ENCODE measurements at regions not wholly inside any gene's neighbourhood (a gene's known extent, or its start where the extent isn't known, plus 50 kb on each side); places are given as distances from the start of the nearest gene placed in this dataset.

DNA sequence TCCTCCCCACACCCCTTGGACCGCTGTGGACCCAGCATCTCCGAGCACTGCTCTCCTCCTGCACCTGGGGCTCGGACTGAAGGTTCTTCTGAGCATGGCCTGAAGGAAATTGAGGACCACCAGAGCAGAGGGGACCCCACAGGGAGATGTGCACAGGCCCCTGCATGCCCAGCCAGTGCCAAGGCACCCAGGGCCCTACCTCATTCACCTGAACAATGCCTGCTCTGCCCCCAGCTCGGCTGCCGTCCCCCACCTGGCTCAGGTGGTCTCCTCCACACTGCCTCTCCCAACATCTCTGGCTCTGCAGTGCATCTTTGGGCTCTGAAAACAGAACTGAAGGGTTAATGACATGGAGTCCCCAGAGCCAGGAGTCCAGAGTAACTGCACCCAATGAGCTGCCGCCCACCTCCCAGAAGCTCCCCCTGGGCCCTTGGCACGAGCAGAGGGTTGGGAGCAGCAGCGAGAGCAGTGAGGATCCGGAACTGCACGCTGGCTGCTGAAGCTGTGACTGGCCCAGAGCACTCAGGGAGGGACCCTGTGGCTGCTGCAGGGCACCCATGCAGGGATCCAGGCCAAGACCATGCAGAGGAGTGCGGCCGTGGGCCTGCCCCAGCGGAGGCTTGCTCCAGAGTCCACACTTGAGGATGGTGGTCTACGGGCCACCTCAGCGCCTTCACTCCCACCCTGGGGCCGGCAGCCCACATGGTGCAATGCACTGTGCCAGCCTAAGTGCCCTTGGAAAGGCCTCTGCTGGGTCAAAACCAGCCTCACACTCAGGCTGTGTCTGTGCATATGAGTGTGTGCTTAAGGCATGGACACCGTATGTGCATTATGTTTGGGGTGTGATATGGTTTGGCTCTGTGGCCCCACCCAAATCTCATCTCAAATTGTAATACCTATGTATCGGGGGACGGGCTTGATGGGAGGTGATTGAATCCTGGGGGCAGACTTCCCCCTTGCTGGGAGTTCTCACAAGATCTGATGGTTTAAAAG is 686.1 kb downstream of the TBC1D22A start:
- no peak for DNase-seq

DNA sequence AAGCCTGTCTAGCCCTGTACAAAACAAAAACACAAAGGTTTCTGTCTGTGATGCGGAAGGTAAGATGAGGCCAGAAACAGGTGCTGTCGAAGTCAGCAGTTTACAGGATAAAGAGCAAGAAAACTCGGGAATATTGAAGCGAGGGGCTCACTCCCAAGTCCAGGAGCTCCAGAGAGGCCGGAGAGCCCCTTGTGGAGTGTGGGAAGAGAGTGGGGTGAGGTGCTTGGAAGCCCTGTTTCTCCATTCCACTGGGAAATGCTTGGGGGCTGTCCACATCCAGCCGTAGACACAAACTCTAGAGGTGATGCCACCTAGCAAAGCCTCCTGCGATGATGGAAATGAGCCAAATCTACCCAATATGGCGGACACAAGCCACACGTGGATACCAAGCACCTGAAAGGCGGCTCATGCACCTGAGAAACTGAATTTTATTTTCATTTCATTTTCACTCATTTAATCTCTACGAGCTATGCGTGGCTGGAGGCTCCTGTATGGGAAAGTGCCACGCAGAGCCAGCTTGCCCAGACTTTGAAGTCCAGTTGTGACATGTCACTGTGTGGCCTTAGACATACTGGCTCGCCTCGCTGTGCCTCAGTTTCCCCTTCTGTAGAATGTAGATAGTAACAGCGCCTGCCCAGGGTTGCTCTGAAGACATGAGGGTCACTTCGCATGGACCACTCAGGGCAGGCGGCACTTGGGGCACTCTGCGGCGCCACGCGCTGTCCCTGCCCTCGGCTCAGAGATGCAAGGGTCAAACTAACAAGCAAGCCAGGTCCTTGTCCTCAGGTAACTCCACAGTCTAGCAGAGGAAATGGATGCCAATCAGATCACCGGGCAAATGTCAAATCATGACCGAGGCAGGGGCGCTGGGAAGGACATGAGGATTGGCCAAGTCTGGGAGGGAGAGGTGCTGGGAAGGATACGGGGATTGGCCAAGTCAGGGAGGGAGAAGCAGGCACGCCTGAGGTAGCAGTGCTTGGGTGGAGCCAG is 684.7 kb downstream of the TBC1D22A start:
- no peak for DNase-seq

DNA sequence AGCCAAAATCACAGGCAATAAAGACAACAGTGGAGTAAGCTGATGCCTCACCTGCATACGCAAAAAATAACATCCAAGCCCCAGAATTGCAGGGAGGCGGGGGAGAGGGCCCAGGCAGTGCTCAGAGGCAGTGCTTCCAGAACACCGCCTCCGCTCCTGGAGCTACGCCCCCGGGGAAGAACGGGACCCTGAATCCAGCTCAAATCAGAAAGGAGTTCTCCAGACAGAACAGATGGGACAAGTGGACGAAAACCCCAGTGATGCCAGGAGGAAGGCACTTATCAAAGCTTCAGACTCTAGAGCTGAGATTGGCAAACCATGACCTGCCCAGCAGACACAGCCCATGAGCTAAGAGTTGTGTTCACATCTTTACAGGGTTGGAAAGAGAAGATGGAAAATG is 683.9 kb downstream of the TBC1D22A start:
- no peak for DNase-seq

DNA sequence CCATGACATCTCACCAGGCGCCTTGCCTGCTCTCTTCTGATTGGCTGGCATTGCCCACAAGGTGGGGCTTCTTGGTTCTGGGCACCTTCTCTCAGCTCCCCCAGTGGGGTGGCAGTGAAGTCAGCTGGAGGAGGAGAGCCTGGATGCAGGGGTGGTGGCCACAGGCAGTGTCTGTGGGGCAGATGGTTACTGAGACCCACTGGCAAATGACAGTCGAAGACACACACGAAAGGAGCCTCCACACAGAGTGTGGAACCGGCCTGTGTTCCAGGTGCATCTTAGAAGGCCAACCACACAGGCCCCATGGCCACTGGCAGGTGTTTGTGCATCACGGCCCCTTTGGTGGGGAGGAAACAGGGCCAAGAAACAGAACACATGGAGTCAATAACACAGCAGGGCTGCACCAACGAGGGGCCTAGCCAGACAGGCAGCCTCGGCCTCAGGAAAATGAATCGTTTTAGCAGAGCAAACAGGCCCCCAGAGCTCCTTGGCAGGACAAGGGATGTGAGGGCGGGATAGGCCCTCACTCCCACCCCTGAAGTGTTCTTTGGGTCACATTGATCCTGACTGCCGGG is 683.4 kb downstream of the TBC1D22A start:
- no peak for DNase-seq

DNA sequence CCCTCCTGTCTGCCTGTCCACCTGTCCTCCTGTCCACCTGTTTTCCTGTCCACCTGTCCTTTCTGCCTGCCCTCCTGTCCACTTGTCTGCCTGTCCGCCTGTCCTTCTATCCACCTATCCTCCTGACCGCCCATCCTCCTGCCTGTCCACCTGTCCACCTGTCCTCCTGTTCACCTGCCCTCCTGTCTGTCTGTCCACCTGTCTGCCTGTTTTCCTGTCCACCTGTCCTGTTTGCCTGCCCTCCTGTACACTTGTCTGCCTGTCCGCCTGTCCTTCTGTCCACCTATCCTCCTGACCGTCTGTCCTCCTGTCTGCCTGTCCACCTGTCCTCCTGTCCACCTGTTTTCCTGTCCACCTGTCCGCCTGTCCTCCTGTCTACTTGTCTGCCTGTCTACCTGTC is 682.8 kb downstream of the TBC1D22A start:
- no peak for DNase-seq

DNA sequence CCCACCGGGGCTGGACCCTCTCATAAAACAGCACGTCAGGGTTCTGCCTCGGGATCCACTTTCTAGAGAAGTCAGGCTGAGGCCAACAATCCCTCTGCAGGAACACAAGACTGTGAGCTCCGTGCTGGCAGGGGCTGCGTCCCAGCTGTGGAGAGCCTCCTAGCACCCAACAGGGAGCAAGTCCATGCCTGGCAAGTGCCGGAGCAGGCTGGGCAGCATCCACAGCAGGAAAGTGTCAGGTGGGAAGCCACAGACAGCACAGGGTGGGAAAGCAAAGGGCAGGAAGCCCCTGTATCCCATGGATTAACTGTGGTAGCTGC is 682.3 kb downstream of the TBC1D22A start:
- DNase-seq, result no peak

DNA sequence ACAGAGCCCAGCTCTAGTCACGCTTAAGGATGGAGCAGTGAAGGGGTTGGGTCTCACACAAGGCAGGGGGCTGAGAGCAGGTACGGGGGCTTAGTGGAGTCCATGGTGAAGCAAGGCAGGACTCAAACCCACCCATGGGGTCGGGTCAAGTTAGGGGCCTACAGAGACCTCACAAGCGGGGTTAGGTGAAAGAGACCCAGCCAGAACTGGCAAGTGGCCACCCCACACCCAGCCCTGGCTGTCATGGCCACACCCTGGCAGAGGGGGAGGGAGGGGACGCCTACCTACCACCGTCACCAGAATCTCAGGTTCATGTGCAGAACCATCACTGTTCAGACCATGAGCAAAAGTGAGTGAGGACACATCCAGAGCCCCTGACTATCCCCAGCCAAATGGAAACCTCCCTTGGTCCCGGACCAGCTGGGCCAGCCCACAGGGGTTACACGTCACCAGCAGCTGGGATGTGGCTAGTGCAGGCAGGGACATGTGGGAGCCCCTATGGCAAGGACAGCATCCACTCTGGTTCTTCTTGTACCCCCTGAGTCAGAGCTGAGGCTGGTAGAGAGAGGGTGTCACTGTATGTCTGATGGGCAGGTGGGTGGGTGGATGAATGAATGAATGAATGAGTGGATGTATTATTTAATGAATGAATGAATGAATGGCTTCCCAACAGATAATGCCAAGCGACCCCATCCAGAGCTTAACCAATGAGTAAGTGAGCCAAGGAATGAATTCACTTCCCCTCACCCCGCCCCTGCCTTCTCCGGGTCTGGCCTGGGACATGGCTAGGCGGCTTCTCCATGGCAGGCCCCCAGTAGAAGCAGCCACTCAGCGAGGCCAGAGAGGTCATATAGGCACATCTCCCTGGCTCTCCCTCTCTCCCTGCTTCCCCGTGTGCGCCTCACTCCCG is 681.6 kb downstream of the TBC1D22A start:
- DNase-seq, result no peak

DNA sequence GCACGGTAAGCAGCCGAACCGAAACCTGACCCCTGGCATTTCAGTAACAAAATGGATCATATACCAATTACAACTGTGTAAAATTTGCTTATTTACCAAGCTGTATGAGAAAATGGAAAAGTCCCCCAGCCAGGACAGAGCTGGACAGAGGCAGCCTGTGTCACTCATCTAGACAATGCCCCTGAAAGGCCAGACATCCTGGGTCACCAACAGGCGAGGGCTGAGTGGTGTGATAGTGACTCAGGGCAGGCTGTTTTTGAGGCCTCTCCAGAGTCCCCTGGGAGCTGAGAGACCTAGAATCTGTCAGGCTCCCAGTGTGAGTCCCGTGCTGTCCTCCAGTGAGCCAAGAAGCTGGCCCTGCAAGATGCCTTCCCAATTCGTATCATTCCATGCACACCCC is 680.4 kb downstream of the TBC1D22A start:
- DNase-seq, result no peak

DNA sequence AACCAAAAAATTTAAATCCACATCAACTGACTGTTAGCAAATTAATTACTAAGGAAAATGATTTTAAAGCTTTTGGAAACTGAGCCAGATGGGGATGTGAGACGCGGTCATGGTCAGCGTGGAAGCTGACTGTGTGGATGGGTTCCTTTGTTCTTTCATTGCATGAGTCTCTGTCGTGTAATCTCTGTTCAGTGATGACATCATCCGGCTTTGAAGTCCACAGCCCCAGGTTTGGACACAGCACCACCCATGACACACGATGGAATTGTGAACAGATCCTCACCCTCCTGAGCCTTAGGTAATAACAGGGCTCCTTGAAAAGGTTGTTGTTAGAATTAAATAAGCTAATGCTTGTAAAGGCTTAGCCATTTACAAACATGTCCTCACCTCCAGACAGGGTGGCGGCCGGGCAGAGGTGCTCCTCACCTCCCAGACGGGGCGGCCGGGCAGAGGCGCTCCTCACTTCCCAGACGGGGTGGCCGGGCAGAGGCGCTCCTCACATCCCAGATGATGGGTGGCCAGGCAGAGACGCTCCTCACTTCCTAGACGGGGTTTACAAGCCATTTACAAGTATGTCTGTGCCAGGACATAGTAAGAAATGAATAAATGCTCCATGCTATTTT is 677.3 kb downstream of the TBC1D22A start:
- DNase-seq, result no peak

DNA sequence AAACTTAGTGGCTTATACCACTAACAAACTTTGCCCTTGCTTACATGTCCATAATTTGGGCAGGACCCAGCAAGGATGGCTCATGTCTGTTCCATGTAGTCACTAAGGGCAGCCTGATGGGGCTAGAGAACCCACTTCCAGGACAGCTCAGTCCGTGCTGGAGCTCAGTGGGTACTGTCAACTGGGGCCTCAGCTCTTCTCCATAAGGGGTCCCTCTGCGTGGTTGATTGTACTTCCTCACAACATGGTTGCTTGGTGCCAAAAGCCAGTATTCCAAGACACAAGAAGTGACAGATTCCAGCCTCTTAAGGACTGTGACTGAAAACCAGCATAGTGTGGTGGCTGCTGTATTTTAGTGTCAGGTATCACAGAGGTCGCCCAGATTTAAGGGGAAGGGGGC is 675.2 kb downstream of the TBC1D22A start:
- no peak for DNase-seq

DNA sequence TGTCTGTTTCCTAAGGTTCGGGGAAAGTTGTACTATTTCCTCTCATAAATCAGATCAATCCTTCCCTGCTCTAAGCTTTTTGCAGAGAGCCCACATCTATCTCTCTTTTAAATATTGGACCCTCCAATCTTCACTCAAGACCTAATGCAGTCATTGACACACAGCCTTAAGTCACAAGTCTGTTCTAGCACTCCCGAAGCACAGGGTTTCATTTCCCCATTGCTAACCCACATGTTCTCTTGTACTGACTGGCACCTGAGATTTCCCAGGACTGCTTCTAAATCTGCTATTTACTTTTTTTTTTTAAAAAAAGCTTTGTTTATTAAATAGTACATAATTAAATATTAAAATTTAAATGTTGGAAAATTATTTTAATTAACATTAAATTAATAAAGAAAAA is 674.7 kb downstream of the TBC1D22A start:
- no peak for DNase-seq

DNA sequence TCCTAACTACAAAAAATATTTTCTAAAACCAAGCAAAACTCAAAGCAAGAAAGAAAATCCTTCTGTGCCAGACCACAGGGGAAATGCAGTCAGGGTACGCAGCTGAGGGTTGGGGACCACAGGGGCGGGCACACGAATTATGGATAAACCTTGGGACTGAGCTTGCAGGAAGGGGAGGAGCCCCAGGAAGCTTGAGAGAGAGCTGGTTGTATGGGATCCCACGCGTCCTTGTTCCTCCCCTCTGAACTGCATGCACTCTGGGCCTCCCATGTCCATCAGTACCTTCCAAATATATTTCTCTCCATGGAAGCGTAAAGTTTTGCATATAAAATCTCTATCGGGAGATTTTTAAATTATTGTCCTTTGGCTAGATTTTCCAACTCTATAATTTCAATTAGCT is 673.4 kb downstream of the TBC1D22A start:
- no peak for DNase-seq

DNA sequence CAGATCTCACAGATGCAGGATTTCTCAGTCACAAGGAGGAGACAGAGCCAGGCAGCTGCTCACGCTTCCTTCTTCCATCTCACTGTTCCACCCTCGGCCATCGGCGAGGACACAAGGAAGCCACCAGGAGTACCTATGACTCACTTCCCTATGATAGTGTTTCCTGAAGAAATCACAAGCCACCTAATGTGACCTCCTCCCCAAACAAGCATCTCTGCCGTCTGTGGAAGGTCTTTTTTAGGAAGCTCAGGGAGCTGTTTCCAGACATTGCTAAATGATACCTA is 672.7 kb downstream of the TBC1D22A start:
- no peak for DNase-seq

DNA sequence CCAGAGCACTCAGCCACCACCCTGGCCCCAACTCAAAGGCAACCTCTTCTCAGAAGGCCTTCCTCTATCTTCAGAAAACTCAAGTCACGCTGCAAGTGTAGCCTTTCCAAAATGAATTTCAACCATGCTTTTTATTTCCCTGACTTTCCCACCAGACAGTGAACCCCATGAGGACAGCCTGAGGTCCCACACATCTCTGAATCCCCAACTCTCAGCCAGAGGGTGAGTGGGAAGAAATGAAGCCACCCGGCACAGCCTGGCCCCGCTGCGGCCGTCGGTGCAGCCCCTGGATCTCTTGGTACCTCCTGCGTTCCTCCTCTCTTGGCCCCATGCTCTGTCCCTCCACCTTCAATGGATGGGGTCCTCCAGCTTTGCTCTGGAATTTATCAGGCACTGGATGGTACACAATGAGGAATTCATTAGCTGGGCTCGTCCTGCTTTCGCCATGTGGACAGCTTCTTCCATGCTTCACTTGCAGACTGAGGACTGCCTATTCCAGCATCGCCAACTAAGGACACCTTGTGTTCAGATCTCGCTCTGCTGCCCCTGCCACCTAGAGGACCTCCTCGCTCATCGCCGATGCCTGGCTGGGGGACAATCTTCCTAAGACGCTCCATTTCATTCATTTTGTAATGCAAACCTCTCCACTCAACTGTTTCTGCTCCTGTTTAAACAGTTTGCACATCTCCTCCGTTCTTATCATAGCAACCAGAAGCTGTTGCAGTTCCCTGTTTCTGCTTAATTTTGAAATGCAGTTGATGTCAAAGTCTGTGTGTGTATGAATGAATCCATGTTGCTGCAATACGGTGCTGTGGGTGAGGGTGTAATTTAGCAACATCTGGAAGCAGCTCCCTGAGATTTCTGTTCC is 672.1 kb downstream of the TBC1D22A start:
- DNase-seq, result no peak

DNA sequence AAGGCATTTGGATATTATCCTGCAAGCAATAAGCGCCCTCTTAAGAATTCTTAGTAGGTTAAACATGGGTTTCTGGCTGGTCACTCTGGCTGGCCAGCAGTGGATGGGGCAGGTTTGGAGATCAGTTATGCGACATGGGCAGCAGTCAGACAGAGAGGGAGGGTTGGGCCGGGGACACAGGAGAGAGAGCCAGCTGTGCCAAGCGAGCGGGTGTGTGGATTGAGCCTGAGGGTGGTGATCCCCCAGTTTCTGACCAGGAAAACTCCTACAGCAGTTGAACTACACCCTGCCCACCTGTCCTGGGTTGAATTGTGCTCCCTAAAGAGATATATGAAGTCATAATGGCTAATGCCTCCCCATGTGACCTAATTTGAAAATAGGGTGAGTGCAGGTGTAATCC is 671.2 kb downstream of the TBC1D22A start:
- DNase-seq, result no peak

DNA sequence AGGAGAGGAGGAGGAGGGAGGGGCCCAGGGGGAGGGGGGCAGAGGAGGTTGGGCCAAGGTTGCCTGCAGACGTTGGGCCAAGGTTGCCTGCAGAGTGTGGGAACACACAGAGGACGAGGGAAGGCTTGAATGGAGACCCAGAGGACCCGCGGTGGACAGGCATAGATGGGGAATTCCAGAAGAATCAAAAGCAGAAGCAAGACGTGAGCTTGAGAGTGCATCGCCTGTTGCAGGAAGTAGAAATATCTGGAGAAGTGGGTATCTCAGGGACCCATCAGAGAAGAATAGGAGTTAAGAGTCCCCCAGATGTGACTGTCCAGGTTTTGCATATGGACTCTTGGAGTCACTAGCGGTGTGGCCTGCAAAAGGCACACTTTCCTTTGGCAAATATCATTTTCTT is 670.2 kb downstream of the TBC1D22A start:
- no peak for DNase-seq

DNA sequence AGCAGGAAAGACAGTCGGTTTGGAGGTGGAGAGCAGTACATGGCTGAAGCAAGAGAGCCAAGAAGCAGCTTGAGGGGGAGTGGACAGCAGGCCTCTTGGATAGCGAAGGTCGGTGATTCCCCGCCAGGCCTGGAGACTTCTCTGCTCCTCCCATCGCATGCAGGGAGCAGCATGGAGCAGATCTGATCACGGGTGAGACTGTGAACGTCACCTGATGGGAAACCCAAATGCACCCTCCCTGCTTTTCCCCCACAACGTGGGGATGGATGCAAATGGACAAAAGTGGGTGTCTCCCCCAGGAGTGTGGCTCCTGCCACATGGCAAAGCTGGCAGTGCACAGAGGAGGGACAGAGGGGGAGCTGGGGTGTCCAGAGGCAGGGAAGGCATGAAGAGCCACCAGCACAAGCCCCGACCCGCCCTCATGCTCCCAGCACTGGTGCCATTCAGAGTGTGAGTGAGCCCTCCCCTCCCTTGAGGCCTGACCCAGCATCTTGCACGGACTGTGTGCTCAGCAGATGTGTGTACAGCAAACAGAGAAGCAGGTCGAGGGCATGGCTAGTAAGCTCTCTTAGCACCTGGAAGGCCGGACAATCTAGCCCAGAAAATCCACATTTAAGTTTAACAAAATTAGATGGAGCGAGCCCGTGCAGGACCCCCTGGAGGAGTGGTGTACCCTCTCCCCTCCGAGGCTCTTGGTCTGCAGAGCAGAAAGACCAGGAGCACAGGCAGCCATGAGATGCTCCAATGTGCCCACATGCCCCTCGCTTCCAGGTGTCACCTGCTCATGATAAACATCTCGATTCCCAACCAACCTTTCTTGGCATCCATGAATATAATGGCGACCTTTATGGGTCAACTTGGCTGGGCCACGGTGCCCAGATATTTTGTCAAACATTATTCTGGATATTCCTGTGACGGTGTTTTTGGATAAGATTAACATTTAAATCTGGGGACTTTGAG is 661.7 kb downstream of the TBC1D22A start:
- DNase-seq, result no peak

DNA sequence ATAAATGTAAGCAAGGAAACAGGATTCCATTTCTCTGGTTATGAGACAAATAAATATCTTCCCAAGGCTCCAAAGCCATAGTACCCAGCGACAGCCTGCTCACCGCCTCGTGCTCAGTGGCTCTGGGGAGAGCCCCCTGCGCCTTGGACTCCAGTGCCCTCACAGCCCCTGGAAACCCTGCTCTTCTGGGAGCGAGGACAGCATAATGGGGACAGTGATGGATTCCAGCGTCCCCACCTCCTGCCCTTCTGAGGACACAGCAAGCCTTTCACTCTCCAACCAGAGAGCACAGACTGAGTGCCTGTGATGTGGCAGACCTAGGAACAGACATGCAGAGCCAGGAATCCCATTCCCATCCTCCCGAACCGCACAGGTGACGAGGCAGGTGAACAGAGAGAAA is 660.8 kb downstream of the TBC1D22A start:
- no peak for DNase-seq

DNA sequence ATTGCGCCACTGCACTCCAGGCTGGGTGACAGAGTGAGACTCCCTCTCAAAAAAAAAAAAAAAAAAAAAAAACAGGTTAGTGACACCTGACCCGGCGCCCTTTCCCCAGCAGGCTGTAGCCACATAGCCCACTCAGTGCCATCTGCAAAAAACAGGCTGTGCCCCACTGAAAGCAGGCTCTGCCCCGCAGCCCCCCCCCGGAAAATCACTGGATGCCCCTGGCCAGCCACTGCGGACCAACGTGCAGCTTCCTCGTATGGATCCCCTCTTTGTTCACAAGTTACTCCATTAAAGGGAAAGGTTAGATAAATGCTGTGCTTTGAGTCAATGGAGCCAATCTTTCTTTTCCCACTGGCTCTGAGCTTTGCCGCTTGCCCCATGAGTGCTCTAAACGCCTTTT is 660.3 kb downstream of the TBC1D22A start:
- DNase-seq, result no peak

DNA sequence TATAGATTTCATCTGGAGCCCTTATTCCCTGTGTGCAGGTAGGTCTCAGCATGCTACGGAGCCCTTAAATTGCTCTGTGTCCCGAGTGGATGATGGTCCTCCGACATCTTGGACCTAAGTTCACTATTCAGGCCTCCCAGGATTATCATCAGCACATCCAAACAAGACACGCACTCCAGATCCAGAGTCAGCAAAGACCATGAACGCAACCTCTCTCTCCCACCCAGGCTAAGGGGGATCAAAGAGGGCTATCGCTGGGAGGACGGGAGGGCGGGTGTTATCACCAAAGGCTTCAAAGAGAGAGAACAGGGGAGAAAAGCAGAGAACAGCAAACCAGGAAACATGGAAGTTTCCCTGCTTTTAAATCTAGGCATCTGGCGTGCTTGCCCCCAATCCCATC is 659.4 kb downstream of the TBC1D22A start:
- no peak for DNase-seq
